GM10266 (cell line): ENCODE measurements at regions not wholly inside any gene's neighbourhood (a gene's known extent, or its start where the extent isn't known, plus 50 kb on each side); places are given as distances from the start of the nearest gene placed in this dataset.

Source experiments
- DNase-seq: peaks from one replicate; pipeline ENCODE4 v3.0.0; 2012; ENCODE audit errors: extremely low spot score
- CTCF ChIP-seq: IDR thresholded peaks from 2 replicates; pipeline ENCODE4 v1.5.1; 2012; ENCODE audit warnings: mild to moderate bottlenecking, low read depth; ENCODE audit not compliant: control insufficient read depth, insufficient read depth; ENCODE audit errors: missing control alignments

DNA sequence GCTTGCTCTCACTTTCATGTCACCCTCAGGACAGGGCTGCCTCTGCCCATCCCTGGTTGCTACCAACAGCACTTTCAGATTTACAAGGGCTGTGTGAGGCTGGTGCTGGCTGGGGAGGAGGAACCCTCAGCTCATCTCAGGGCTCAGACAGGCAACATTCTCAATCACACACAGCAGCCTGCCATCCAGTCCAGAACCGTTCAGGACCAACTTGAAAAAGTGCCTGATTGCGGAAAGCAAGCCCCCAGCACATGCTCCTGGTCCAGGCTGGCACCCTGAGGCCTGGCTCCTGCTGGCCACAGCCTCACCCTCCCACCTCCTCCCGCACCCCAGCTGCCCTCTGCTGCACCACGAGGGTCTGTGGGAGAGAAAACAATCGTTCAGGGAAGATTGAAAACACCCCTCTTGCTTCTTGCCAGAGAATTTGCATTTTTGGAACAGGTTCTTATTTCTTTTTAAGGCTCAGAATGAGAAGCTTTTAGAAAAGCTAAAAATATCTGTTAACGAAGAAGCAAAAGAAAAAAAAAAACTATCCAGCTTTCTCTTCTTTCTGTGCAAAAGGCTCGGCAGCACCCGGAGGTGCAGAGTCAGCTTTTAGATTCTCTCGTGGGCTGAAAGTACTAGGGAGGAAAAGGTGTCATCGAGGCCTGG is 403.8 kb upstream of the ID2 start:
- TF ChIP-seq CTCF = no peak
- no peak for DNase-seq

DNA sequence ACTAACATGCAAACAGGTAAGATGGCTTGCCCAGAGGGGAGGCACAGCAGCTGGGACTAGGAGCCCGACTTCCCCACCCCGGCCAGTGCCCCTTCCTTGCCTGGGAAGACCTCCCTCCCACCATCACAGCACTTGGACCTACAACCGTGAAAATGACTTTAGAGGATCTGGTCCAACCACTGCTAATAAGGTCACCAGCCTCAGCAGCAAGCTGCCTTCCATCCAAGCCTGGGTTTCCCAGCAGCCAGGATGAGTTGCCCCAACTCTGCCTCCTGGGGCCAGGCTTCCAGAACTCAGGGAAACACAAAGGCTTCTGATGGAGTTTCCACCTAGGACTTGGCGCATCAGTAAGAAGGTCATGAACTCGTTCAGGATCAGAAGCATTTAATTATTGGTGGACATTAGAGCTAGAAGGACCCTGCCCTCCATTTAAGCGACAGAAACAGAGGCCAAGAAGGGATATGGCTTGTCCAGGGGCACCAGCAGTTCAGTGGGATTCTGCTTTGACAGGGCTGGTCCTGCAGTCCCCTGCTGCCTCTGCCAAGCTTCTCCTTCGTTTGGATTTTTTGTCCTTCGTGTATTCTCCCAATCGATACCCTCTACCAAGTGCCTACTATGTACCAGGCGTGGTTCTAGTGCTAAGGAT is 403.0 kb upstream of the ID2 start:
- no peak for DNase-seq
- TF ChIP-seq CTCF = no peak

GRCh38 chr2:8279506-8279905 is 402.4 kb upstream of the ID2 start:
- TF ChIP-seq CTCF = no peak
- DNase-seq = no peak

DNA sequence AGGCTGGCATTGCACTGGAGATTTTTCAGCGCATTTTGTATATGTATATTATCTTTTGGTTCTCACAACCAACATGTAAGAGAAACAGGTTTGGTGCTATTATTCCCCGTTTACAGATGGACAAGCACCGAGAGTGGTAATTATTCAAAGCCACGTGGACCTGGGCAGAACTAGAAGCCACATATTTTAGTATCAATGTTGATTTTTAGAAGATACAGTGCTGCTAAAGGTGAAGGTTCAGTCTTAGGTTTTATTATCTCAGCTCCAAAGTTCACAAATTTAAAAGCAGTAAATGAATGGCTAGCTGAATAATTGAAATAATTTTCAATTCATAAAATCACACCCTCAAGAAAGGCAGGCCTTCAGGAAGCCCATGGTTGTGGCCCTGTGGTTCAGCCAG is 400.6 kb upstream of the ID2 start:
- no peak for DNase-seq
- no peak for TF ChIP-seq CTCF

DNA sequence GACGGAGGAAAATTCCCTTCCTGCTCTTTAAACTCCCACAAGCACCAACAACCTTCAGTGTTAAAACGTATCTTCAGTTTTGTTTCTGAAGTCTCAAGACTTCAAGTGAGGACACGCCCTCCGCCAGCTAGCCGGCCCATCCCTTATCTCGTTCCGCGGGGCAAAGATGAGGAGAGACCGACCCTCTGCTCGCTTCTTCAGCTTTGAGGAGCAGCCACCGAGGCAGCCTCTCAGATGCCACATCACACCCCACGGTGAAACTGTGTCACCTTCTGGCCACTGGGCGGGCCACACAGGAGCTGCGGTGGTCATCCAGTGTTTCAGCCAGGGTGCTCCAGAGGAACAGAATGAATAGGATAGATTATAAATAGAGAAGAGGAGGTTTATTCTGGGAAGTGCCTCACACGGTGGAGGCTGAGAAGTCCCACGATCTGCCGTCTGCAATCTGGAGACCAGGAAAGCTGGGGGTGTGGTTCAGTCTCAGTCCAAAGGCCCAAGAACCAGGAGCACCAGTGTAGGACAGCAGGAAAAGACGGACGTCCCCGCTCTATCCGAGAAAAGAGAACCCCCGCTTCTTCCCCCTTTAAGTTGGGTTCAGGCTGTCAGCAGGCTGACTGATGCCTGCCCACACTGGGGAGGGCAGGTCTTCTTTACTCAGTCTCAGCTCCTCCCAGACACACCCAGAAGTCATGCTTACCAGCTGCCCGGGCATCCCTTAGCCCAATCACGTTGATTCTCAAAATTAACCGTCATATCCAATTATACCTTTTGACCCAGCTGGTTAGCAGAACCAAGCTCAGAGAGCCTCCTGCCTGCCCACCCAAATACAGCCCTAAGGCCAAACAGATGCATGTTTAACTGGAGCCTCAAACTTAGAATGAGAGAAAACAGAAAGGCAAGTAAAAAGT is 399.7 kb upstream of the ID2 start:
- no peak for TF ChIP-seq CTCF
- DNase-seq = no peak

- no peak for DNase-seq
- TF ChIP-seq CTCF = no peak
Measured at GRCh38 chr2:8282858-8283252, 399.0 kb upstream of the ID2 start.
